SK-N-SH treated with all-trans-retinoic acid at 6 μM for 48 hours (cell line): ENCODE measurements at regions not wholly inside any gene's neighbourhood (a gene's known extent, or its start where the extent isn't known, plus 50 kb on each side); places are given as distances from the start of the nearest gene placed in this dataset.

Experiments
- ATAC-seq: fragments of 200-7000 bp; cut with Tn5 transposase; 3 replicates; pipeline ENCODE4 v1.9.1; 2020; ENCODE audit warnings: mild to moderate bottlenecking, moderate library complexity
- BACH2 ChIP-seq: fragments of 250-450 bp; sonication (Bioruptor Pico); IDR thresholded peaks from 2 replicates; pipeline ENCODE4 v1.9.0; 2021; ENCODE audit warnings: mild to moderate bottlenecking, borderline replicate concordance
- CSDC2 ChIP-seq: fragments of 250-450 bp; sonication (Bioruptor Pico); IDR thresholded peaks from 2 replicates; pipeline ENCODE4 v1.5.0; 2020; ENCODE audit warnings: mild to moderate bottlenecking, moderate library complexity
- ESRRG ChIP-seq: fragments of 250-450 bp; sonication (Bioruptor Pico); IDR thresholded peaks from 2 replicates; pipeline ENCODE4 v1.6.1; 2021; ENCODE audit warnings: mild to moderate bottlenecking
- ISL1 ChIP-seq: fragments of 250-450 bp; sonication (Bioruptor Pico); IDR thresholded peaks from 2 replicates; pipeline ENCODE4 v2.1.2; 2022; ENCODE audit warnings: mild to moderate bottlenecking, moderate library complexity
- OSR1 ChIP-seq: fragments of 250-450 bp; sonication (Bioruptor Pico); IDR thresholded peaks from 2 replicates; pipeline ENCODE4 v1.8.0; 2022; ENCODE audit warnings: moderate library complexity, mild to moderate bottlenecking, inconsistent platforms
- PPARA ChIP-seq: fragments of 250-450 bp; sonication (Bioruptor Pico); IDR thresholded peaks from 2 replicates; pipeline ENCODE4 v1.5.0; 2020; ENCODE audit warnings: mild to moderate bottlenecking, borderline replicate concordance
- RARB ChIP-seq: fragments of 250-450 bp; sonication (Bioruptor Pico); IDR thresholded peaks from 2 replicates; pipeline ENCODE4 v1.8.0; 2021; ENCODE audit warnings: mild to moderate bottlenecking, moderate library complexity
- SNAI2 ChIP-seq: fragments of 250-450 bp; sonication (Bioruptor Pico); IDR thresholded peaks from 2 replicates; pipeline ENCODE4 v1.5.0; 2020; ENCODE audit warnings: mild to moderate bottlenecking, moderate library complexity
- TCF4 ChIP-seq: fragments of 250-450 bp; sonication (Bioruptor Pico); IDR thresholded peaks from 2 replicates; pipeline ENCODE4 v1.8.0; 2021; ENCODE audit warnings: mild to moderate bottlenecking, moderate library complexity, borderline replicate concordance
- TOX ChIP-seq: fragments of 250-450 bp; sonication (Bioruptor Pico); IDR thresholded peaks from 2 replicates; pipeline ENCODE4 v1.8.0; 2021; ENCODE audit warnings: mild to moderate bottlenecking, moderate library complexity, borderline replicate concordance
- ZC3H10 ChIP-seq: fragments of 250-450 bp; sonication (Bioruptor Pico); IDR thresholded peaks from 2 replicates; pipeline ENCODE4 v1.5.1; 2021; ENCODE audit warnings: mild to moderate bottlenecking, moderate library complexity
- ZFP3 ChIP-seq: fragments of 250-450 bp; sonication (Bioruptor Pico); IDR thresholded peaks from 2 replicates; pipeline ENCODE4 v1.5.0; 2020; ENCODE audit warnings: mild to moderate bottlenecking, moderate library complexity
- ZNF565 ChIP-seq: fragments of 450-650 bp; formaldehyde crosslinking; conservative IDR thresholded peaks from 2 replicates; pipeline ENCODE4 v1.5.0; 2020; ENCODE audit warnings: low read depth, mild to moderate bottlenecking, moderate library complexity
- ZNF70 ChIP-seq: fragments of 450-650 bp; formaldehyde crosslinking; IDR thresholded peaks from 2 replicates; pipeline ENCODE4 v1.5.0; 2020; ENCODE audit warnings: mild to moderate bottlenecking, moderate library complexity
- ZNF8 ChIP-seq: fragments of 450-650 bp; formaldehyde crosslinking; IDR thresholded peaks from 2 replicates; pipeline ENCODE4 v1.5.0; 2020; ENCODE audit warnings: mild to moderate bottlenecking, moderate library complexity
- TF ChIP-seq, protein P1 (sequence below): fragments of 250-450 bp; sonication (Bioruptor Pico); IDR thresholded peaks from 2 replicates; pipeline ENCODE4 v1.5.1; 2021; ENCODE audit warnings: mild to moderate bottlenecking, moderate library complexity
- TF ChIP-seq, protein P2 (sequence below): fragments of 250-450 bp; sonication (Bioruptor Pico); IDR thresholded peaks from 2 replicates; pipeline ENCODE4 v1.8.0; 2021; ENCODE audit warnings: low read depth, mild to moderate bottlenecking, moderate library complexity, borderline replicate concordance
- TF ChIP-seq, protein P3 (sequence below): fragments of 250-450 bp; sonication (Bioruptor Pico); IDR thresholded peaks from 2 replicates; pipeline ENCODE4 v1.8.0; 2020; ENCODE audit warnings: mild to moderate bottlenecking, moderate library complexity, borderline replicate concordance
- TF ChIP-seq, protein P4 (sequence below): fragments of 250-450 bp; sonication (Bioruptor Pico); IDR thresholded peaks from 2 replicates; pipeline ENCODE4 v1.5.1; 2020; ENCODE audit warnings: low read depth, mild to moderate bottlenecking, moderate library complexity
- TF ChIP-seq, protein P5 (sequence below): fragments of 250-450 bp; sonication (Bioruptor Pico); IDR thresholded peaks from 2 replicates; pipeline ENCODE4 v1.5.0; 2020; ENCODE audit warnings: mild to moderate bottlenecking, moderate library complexity

DNA sequence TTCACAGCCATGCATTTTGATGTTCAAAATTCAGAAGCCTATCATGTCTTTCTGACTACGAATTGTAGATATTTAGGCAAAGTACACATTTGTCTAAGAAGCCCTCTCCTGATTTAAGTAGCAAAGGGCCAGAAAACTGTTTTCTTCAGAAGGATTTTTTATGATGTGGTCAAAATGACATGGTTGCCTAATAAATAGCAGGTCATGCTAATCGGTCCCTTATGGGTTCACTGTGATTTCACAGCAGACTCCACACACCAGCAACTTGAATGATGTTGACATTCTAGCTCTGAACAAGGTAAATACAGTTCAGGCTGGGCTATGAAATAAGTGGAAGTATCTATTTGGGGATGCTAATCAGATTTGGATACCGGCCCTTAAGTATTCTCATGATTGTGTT is 178.7 kb upstream of the DPYD start (continued):
- TF ChIP-seq, protein P1, sequence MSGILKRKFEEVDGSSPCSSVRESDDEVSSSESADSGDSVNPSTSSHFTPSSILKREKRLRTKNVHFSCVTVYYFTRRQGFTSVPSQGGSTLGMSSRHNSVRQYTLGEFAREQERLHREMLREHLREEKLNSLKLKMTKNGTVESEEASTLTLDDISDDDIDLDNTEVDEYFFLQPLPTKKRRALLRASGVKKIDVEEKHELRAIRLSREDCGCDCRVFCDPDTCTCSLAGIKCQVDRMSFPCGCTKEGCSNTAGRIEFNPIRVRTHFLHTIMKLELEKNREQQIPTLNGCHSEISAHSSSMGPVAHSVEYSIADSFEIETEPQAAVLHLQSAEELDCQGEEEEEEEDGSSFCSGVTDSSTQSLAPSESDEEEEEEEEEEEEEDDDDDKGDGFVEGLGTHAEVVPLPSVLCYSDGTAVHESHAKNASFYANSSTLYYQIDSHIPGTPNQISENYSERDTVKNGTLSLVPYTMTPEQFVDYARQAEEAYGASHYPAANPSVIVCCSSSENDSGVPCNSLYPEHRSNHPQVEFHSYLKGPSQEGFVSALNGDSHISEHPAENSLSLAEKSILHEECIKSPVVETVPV (CRISPR knock-in tag): no peak
- no peak for TF ChIP-seq RARB (CRISPR knock-in tag)
- TF ChIP-seq OSR1: no peak
- TF ChIP-seq ZNF8: no peak
- TF ChIP-seq BACH2 (CRISPR knock-in tag): no peak
- TF ChIP-seq, protein P2, sequence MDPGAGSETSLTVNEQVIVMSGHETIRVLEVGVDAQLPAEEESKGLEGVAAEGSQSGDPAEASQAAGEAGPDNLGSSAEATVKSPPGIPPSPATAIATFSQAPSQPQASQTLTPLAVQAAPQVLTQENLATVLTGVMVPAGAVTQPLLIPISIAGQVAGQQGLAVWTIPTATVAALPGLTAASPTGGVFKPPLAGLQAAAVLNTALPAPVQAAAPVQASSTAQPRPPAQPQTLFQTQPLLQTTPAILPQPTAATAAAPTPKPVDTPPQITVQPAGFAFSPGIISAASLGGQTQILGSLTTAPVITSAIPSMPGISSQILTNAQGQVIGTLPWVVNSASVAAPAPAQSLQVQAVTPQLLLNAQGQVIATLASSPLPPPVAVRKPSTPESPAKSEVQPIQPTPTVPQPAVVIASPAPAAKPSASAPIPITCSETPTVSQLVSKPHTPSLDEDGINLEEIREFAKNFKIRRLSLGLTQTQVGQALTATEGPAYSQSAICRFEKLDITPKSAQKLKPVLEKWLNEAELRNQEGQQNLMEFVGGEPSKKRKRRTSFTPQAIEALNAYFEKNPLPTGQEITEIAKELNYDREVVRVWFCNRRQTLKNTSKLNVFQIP (CRISPR knock-in tag): no peak
- TF ChIP-seq TOX: no peak
- TF ChIP-seq ISL1 (CRISPR knock-in tag): no peak
- TF ChIP-seq ZNF70 (CRISPR knock-in tag): no peak
- TF ChIP-seq, all 23 proteins: peak for 0

DNA sequence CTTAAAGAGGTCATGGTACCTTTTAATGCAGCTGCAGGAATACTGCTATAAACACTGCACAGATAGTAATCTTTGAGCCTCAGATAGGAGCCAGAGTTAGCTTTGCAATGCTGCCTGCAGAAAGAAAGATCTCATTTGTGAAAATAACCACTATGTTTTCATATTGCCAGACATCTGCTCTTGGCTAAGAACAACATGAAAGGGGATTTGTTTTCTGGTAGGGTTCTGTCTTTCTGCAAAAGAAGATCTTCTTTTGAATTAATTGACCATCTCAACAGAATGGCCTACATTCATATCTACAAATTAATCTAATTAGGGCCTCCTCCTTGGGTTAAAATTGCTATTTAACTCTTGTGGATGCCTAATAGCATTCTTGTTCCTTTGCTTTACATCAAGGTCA is 177.6 kb upstream of the DPYD start:
- no peak for TF ChIP-seq OSR1
- TF ChIP-seq, protein P3, sequence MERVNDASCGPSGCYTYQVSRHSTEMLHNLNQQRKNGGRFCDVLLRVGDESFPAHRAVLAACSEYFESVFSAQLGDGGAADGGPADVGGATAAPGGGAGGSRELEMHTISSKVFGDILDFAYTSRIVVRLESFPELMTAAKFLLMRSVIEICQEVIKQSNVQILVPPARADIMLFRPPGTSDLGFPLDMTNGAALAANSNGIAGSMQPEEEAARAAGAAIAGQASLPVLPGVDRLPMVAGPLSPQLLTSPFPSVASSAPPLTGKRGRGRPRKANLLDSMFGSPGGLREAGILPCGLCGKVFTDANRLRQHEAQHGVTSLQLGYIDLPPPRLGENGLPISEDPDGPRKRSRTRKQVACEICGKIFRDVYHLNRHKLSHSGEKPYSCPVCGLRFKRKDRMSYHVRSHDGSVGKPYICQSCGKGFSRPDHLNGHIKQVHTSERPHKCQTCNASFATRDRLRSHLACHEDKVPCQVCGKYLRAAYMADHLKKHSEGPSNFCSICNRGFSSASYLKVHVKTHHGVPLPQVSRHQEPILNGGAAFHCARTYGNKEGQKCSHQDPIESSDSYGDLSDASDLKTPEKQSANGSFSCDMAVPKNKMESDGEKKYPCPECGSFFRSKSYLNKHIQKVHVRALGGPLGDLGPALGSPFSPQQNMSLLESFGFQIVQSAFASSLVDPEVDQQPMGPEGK (CRISPR knock-in tag): no peak
- TF ChIP-seq, protein P1 (CRISPR knock-in tag): no peak
- TF ChIP-seq, protein P4, sequence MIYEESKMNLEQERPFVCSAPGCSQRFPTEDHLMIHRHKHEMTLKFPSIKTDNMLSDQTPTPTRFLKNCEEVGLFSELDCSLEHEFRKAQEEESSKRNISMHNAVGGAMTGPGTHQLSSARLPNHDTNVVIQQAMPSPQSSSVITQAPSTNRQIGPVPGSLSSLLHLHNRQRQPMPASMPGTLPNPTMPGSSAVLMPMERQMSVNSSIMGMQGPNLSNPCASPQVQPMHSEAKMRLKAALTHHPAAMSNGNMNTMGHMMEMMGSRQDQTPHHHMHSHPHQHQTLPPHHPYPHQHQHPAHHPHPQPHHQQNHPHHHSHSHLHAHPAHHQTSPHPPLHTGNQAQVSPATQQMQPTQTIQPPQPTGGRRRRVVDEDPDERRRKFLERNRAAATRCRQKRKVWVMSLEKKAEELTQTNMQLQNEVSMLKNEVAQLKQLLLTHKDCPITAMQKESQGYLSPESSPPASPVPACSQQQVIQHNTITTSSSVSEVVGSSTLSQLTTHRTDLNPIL (CRISPR knock-in tag): no peak
- no peak for TF ChIP-seq CSDC2
- peak; percentile 58; the same call in 1 of the 2 replicates for TF ChIP-seq TCF4 (CRISPR knock-in tag)
- no peak for TF ChIP-seq ZNF565
- TF ChIP-seq, protein P2 (CRISPR knock-in tag): no peak
- no peak for TF ChIP-seq RARB (CRISPR knock-in tag)
- peak; percentile 75 for TF ChIP-seq ISL1 (CRISPR knock-in tag)
- no peak for TF ChIP-seq ZFP3 (CRISPR knock-in tag)
- TF ChIP-seq, protein P5, sequence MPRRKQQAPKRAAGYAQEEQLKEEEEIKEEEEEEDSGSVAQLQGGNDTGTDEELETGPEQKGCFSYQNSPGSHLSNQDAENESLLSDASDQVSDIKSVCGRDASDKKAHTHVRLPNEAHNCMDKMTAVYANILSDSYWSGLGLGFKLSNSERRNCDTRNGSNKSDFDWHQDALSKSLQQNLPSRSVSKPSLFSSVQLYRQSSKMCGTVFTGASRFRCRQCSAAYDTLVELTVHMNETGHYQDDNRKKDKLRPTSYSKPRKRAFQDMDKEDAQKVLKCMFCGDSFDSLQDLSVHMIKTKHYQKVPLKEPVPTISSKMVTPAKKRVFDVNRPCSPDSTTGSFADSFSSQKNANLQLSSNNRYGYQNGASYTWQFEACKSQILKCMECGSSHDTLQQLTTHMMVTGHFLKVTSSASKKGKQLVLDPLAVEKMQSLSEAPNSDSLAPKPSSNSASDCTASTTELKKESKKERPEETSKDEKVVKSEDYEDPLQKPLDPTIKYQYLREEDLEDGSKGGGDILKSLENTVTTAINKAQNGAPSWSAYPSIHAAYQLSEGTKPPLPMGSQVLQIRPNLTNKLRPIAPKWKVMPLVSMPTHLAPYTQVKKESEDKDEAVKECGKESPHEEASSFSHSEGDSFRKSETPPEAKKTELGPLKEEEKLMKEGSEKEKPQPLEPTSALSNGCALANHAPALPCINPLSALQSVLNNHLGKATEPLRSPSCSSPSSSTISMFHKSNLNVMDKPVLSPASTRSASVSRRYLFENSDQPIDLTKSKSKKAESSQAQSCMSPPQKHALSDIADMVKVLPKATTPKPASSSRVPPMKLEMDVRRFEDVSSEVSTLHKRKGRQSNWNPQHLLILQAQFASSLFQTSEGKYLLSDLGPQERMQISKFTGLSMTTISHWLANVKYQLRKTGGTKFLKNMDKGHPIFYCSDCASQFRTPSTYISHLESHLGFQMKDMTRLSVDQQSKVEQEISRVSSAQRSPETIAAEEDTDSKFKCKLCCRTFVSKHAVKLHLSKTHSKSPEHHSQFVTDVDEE (CRISPR knock-in tag): 0 out of 2 replicates have a peak, but pooled peaks have one; percentile 19
- TF ChIP-seq ZNF8: 0 out of 2 replicates have a peak, but pooled peaks have one; percentile 12
- no peak for TF ChIP-seq SNAI2 (CRISPR knock-in tag)
- no peak for TF ChIP-seq ESRRG (CRISPR knock-in tag)
- no peak for TF ChIP-seq PPARA (CRISPR knock-in tag)
- TF ChIP-seq BACH2 (CRISPR knock-in tag): no peak
- TF ChIP-seq ZC3H10: no peak
- peak; percentile 38; the same call in 2 of the 3 replicates for ATAC-seq
